Fibroblast of upper back skin (primary cell): ENCODE measurements at regions not wholly inside any gene's neighbourhood (a gene's known extent, or its start where the extent isn't known, plus 50 kb on each side); places are given as distances from the start of the nearest gene placed in this dataset.

Experiments used
- DNase-seq: peaks from one replicate; pipeline ENCODE4 v3.0.0-alpha.2; 2013

DNA sequence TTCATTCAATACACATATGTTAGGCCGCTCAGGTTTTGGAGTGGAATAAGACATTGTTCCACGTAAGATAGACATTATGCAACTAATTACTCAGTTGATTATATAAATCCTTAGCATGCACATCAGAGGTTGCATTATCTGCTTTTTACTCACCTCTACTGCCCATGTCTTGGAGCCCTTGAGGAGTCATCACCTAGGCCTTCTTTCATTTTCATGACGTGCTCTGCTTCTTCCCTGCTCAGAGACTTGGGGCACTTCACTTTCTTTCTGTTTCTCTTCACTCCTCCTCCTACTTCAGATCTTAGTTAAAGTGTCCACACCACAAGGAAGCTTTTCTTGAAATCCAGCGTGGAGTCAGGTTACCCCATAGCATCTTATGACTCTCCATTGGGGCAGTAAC is 241.1 kb downstream of the TLR4 start:
- DNase-seq: no peak

DNA sequence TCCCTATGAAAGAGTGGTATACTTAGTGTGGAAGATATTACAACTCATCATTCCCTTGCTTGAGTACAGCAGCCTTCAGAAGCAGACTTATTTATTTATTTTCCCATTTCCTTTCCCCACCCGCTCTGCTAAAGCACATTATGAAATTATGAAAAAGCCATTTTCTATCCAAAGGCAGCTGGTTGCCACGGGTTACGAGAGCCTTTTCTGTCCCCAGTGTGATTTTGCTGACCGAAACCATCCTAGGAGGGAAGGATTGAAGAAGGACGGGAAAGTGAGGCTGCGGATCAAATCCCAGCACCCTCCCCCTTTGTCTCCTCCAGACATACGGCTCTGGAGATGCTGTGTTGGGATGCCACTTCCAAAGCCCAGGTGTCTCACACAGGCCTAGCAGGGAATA is 246.9 kb downstream of the TLR4 start:
- DNase-seq: no peak

DNA sequence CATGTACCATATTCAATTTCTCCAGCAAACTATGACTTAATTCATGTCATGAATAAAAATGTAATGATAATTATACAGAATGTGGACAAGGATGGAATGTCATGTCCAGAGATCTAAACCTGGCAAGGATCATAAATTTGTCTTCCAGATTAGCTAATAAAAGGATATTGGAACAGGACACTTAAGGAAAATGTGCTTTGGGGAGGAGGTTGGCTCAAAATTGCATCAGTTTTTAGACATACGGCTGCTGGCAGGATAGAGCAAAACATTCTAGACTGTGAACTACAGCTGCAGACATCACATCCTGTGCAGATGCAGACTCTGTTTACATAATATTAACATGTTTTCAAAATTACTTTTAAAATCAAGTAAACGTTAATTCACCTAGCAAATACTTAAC is 248.4 kb downstream of the TLR4 start:
- DNase-seq: peak; percentile 6

DNA sequence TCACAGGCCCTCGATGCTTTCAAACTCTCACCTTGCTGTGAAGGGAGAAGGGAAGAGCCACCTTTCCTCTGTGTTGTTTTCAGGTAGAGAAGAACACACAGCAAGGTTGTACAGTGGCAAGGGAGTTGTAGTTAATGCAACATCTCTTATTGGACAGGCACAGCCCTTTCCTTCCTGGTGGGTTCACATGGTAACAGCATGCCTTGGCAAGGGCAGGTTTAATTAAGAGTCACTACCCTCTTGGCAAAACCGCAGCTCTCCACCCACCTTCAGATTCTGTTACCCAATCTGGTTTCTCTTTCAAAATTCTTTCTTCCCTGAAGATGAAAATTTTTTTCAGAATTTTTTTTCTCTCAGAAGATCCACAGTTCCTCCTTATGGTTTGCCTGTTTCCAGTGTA is 253.1 kb downstream of the TLR4 start:
- DNase-seq: no peak

DNA sequence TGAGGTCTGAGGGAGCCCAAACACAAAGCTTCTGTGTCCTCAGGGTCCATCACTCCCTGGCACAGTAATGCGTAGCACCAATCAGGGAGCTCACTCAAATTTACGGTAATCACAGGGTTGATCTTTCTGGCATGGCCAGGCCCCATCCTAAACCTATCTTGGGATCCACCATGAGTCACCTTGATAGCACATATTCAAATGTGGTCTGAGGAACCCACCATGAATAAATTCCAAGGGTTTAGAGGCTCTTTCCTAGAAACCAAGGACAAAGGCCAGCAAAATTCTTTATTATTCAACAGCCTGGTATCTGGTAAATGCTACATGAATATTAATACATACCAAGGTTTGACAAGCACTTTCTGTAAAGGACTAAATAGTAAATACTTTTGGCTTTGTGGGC is 254.5 kb downstream of the TLR4 start:
- no peak for DNase-seq

DNA sequence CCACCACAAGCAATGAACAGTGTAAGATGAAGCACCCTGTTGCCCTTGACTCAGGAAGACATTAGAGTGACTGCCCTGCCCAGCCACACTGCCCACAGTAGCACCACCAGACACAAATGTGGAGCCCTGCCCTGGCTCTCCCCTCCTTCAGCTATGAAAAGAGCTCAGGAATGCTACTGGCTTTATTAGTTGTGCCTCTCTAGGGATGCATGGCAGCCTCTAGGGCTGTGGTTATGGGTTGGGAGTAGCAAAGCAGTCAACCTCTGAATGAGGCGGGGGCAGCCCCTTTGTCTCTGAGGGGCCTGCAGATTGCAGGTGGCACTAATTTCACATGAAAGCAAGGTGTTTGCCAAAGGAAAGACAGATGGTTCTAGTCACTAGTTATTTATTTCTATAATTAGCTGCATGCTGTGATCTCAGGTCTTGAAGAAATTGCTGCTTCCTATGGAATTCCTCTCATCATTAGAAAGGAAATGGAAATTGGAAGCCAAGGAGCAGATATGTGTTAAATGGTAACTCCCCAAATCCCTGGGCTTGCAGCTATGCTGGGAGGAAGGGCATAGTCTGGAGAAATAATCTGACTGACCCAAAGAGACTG is 259.4 kb downstream of the TLR4 start:
- no peak for DNase-seq

DNA sequence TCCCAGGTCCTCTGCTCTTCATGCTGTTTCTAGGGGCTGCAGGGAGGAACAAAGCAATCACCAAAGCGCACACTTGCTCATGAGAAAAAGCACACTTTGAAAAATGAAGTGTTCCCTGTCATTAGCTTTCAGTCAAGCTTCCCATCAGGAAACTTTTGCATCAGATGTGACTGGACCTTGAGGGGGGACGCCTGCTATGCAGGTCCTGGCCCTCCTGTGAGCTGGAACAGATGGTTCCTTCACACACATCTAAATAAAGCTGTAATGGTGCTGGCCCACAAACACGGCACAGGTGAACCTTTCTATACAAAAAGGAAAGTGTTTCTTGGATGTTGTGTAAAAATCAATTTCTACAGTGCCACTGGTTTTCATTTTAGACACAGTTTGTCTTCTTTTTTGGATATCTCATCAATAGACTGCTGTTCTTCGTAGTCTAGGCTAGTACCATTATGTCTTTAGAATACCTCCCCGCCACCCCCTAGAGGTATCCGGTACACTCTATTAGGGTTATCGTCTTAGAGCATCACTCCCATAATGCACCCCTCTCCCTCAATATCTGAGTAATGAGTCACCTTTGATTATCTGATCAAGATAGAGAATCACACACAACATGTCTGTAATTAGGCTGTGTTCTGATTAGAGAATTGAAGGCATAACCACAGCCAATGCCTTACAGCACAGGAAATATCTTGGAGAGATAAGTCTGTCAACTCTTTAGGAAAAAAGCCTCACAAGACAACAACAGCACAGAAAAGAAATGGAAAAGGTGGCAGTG is 266.3 kb downstream of the TLR4 start:
- DNase-seq: no peak

DNA sequence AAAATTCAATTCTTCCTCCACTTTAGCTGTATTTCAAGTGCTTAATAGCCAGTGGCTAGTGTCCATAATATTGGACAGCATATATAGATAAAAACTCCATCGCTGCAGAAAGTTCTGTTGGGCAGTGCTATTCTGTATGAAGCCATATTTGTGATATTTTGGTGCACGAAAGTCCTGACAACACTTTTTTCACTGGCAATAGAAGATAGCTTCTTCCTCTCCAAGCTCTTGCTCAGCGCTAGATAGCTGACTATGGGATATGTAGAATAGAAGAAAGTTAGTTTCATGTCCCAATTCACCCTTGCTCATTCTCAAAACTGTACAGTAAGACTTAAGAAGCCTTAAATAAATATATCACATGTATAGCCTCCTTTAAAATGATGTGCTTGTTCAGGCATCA is 269.9 kb downstream of the TLR4 start:
- DNase-seq: no peak

DNA sequence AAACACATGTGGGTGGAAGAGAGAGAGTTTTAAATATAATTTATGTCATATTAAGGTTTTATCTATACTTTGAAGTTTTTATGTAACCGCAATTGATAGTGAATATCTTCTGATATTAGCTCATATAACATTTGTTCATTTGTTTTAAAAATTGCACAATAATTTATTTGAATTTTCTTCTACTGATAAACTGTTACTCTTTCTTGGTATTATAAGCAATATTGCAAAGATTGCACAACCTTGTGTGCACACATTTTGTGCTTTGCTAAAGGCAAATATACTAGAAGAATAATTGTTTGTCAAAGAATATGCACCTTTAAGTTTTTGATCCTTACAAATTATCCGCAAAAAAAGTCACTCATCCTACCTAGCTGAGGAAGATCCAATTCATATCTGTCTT is 275.7 kb downstream of the TLR4 start:
- DNase-seq: no peak

DNA sequence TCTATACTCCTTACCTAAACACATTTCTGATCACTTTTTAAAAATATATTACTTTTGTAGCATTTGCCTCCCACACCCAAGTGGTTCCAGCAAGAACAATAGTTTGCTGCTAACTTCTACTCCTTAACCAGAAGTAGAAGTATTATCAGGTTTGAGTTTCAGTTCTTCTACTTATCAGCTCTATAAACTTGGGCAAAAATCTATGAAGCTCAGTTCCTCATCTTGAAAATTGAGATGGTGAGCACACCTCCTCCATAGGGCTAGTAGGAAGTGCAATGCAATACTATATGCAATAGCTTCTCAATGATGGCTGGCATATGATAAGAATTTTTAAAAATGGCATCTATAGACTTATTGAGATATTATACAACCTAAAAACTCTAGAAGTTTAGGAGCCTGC is 283.7 kb downstream of the TLR4 start:
- DNase-seq: no peak

DNA sequence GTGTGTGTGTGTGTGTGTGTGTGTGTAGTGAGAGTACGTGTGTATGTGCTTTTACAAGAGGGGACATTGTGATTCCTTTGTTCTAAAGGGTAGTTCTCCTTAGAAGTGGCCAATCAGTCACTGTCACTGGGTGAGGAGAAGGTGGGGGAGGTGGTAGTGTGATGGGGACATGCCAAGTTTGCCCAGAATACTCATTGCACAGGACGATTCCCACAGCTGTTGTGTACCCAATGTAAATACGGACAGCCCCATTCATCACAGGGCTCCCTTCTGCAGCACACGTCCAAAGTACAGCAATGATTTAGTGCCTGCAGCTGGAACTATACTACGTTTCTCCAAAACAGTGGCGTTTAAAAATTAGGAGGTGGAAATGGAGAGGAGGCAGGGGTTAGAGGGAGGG is 287.8 kb downstream of the TLR4 start:
- no peak for DNase-seq

DNA sequence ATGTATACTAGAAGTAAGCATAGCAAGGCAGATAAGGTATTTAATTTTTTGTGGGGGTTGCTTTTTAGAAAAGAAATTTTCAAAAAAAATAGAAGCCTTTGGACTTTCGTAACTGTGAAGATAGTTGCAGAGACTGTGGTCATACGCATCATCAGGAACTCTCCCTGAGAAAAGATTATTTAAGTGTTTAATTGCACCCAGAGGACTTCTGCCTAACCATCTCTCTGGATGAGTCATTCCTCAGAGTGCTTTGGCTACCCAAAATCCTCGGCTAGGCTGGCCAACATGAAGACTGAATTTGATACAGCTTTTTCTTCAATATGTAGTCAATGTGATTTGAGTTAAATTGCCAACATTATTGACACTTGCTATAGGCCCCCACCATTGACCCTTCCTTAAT is 296.4 kb downstream of the TLR4 start:
- DNase-seq: peak; percentile 10

DNA sequence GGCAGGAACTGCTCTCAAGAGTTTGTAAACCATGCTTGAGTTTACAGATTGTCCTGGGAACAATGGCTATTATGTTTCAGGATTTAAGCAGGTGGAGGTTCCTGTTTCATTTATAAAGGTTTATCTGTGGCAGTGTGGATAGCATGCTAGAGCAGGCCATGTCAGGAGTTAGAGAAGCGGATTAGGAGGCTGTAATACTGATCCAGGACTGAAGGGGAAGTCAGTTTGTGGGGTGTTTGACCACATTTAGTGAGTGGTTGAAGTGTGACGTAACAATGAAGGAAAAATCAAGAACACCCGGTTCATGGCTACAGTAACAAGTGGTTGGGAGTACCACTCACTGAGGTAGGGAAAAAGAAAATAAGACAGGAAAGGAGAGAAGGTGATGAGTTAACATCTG is 299.0 kb downstream of the TLR4 start:
- DNase-seq: no peak

DNA sequence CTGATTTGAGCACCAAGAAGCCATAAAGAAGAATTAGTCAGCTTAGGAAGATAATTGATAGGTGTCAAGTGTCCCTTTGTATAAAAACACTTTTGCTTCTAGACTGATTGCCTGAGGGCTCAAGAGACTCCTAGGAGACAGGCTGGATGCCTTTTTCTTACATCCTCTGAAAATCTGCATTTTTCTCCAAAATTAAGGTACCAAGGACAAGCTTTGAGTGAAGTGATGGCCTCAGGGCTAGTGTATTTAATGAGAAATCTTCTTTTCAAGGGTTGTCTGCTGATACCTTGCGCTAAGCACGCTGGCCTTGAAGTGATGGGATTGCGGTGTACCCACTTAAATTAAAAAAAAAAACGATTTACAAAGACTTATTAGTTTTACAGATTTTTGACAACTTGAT is 304.0 kb downstream of the TLR4 start:
- no peak for DNase-seq

DNA sequence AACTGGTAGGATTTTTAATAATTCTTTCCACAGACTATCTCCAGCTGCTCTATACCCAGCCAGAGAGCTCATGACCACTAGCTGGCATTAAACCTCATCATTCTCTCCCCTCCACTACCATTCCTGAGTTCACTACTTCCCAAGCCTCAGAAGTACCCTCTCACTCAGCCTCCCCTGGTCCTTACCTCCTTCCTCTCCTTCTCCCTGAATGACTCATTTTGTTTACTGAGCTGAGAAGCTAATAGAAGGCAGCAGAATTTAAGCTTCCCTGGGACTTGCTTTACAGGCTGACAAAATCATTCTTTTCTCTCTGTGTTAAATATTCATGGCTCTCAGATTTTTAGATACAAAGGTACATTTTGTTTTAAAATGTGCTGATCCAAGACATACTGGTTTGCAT is 305.4 kb downstream of the TLR4 start:
- DNase-seq: no peak

DNA sequence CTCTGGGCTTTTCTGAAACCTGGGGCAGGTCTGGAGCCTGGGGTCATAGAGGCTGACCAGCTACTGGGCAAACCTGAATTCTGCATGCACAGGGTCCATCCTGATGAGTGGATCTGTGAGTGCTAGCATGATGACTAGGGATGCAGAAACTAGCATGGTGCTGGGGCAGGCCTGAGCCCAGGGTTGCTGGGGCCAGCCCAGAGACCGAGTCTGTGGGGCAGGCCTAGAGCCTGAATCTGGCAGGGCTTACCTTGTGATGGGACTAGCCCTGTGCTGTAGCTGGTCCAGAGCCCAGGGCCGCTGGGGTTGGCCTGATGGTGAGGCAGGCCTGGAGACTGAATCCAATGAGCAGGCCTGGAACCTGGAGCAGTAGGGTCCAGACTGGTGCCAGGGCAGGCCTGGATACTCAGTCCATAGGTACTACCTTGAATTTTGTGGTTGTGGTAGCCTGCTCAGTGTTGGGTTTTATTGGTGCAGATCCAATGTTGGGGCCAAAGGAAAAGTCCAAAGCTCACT is 313.5 kb downstream of the TLR4 start:
- no peak for DNase-seq

DNA sequence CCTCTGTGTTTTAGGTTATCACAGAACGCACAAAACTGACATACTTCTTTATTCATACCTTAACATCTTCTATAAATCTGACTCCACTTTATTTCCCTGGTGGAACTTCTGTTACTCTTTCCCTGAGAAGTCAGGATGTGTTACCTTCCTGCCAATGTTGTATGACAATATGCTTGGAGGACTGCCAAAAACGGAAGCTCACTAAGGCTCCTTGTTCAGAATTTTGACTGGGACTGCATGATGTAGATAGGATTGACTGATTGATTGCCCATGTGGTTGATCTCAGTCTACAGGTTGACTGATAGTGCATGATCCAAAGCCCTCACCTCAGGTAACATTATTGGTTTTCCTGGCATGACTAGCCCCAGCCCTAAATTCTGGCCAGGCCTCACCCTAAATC is 319.4 kb downstream of the TLR4 start:
- no peak for DNase-seq

DNA sequence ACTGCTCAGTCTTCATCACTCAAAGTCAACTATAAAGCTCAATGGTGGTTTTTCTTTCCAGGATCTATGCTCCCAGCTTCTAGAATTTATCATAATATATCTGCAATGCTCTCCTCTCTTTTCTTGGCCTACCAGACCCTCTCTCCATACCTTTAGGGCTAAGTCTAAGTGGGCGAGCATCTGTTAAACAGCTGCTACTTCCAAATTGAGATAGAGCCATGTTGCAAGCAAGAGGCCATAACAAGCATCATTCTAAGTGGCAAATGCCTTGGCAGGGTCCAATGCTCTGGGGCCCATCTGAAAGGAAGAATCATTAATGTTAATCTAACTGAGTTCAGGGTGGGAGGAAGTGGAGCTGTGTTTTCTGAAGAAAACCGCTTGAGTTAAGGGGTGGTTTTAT is 324.0 kb downstream of the TLR4 start:
- no peak for DNase-seq

DNA sequence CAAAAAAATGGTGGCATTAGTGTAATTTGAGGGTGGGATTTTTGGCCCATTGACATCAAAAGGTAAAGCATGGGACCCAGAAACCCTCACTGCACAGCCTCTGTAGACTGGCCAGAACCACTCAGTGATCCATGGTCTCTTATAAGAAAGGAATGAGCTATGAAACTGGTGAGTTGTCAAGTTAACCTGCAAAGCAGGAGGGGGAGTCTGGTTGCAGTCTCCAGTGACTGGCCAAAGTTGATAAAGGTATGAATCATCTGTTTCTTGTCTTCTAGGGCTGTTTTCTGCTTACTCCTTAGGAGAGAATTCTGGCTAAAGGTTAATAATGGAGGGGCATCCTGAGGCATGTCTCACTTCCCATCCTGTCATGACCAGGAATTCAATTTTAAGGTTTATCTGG is 325.2 kb downstream of the TLR4 start:
- no peak for DNase-seq

DNA sequence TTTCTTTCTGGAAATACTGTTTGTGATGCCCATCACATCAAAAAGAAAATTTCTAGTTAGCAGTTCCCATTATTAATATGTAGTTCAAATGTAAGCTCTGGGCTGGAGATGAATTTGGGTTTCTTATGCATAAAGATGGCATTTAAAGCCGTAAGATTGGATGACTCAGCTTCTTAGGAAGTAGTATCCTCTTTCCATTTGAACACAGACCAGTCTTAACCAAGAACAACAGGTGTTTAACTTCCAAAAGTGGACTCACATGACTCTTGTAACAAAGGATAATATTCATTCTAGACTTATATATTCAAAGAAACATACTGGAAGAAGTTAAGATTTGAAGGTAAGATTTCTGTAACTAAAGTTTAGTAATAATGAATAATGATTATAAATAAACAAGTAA is 330.5 kb downstream of the TLR4 start:
- DNase-seq: no peak

DNA sequence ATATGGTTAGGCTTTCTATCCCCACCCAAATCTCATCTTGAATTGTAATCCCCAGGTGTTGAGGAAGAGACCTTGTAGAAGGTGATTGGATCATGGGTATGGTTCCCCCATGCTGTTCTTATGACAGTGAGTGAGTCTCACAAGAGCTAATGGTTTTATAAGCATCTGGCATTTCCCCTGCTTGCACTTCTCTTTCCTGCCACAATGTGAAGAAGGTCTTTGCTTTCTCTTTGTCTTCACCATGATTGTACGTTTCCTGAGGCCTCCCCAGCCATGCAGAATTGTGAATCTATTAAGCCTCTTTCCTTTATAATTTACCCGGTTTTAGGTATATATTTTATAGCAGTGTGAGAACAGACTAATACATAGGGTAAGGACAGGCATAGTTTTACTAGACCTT is 334.5 kb downstream of the TLR4 start:
- no peak for DNase-seq

DNA sequence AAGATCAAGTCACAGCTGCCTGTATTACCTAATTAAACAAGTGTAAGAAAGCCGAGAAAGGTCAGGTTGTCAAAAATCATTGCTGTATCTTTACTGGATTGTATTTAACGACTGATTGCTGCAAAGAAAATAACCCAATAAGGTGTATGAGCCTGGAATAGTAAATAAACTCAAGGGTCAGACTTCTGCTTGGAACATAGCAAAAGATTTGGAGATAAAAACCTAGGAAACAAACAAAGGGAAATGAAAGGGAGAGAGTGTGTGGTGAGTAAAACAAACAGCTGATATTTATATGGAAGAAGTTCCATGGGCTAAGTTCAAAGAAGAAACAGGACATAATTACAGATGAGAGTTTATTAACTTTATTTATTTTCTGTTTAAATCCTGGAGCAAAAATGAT is 354.0 kb downstream of the TLR4 start:
- DNase-seq: no peak

DNA sequence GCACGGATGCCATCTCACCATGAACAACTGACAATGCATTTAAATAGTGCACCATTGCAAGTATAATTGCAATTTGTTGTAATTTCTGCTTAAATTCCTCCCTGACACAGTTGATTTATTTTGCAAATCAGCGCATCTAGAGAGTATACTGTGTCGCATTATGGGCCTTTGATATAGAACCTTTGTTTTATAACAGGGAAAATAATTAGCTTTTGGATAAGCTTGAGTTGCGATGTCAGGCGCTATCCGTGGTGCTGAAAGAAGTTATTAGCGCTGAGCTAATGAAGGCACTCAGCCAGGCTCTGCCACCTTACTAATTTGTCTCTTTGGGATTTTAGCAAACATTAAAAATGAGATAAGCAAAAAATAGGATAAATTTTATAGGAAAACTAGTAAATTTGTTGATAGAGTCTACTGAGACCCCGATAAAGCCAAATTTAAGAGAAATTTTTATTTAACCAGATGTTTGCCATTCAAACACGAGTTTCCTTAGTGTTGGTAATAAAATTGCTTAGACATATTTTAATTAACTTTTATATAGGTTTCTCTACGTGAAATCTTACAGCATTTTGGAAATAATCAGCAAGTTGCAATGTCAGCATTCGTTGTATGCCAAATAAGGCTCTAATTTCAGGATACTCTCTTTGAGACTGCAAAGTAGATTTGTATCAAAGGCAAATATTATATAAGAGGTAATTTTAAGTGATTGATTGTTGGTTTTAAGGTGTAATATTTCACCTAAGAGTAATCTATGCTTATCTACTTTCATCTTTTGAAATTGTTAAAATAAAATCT is 355.5 kb downstream of the TLR4 start:
- peak; percentile 3 for DNase-seq

DNA sequence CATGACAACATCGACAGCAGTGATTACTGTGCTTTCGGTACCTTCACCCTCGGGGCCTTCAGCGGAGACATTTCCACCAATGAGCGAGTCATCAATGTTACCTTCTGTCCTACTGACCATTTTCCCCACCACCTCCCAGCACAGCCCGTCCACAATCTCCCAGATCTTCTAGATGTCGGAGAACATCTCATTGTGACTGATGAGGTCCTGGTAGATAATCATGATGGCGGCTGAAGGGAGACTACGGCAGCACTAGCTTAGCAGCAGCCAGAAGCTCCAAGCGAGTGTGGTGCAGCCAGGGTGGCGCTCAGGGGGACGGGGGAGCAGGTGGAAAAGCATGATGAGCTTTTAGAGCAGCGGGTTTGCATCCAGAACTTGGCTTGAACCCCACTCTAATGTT is 379.0 kb downstream of the TLR4 start:
- DNase-seq: no peak
